ENCODE measurements at regions not wholly inside any gene's neighbourhood (a gene's known extent, or its start where the extent isn't known, plus 50 kb on each side); places are given as distances from the start of the nearest gene placed in this dataset.

DNA sequence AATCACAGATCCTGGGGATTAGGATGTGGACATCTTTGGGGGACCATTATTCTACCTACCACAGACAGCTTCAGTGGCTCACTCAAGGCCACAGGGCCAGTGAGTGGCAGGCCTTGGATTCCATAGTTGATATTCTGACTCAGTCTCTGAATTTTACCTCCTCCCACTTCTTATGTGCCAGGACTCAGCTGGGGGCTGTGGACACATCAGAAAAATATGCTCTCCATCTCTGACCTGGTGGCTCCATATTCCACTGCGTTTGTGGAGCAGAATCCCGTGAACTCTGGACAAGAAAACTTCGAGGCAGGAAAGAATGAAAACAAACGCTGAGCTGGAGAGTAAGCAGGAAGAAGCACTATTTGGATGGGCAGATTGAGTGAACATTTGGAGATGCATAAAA lies 301.8 kb upstream of the MAF start:
- H3K4me3 Mint-ChIP-seq = no peak overlapping the region
- no peaks in the 10 kb centered on the region for H3K27me3 Mint-ChIP-seq
- no peaks in the 10 kb centered on the region for H3K9me3 Mint-ChIP-seq (ENCODE audit: low read depth)
- no peaks in the 10 kb centered on the region for H3K36me3 Mint-ChIP-seq
- H3K27ac Mint-ChIP-seq = no peak overlapping the region
- H3K4me1 Mint-ChIP-seq (ENCODE audit: low read depth) = no peaks in the 10 kb centered on the region

DNA sequence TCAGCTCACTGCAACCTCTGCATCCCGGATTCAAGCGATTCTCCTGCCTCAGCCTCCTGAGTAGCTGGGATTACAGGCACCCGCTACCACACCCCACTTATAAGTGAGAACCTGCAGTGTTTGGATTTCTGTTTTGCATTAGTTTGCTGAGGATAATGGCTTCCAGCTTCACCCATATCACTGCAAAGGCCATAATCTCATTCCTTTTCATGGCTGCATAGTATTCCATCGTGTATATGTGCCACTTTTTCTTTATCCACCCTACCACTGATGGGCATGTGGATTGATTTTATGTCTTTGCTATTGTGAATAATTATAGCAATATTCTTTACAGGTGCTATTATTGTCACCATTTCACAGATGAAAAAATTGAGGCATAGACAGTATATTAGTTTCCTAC lies 301.0 kb upstream of the MAF start:
- Mint-ChIP-seq H3K4me3 (no peak overlapping the region), H3K4me1 (ENCODE audit: low read depth) (no peaks in the 10 kb centered on the region), H3K9me3 (ENCODE audit: low read depth) (no peaks in the 10 kb centered on the region), H3K27ac (no peak overlapping the region), H3K27me3 (no peaks in the 10 kb centered on the region), H3K36me3 (no peaks in the 10 kb centered on the region)

DNA sequence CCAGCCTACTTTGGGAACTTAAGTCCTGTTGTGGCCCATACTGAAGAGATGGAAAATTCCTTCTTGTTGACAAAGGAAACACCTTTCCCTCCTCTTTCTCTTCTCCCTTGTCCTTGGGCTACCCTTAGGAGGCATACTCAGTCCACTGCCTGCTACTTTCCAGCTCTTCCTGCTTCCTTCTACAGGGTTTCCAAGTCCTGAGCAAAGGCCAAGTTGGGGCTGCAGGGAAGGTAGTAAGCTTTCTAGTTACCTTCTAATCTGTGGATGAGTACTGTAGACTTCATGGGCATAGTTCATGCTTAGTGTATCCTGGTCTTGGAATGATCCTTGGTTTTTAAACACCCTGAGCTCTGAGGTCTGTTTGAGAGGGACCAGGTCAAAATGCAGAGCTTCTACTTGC lies 299.2 kb upstream of the MAF start:
- Mint-ChIP-seq H3K27me3 (no peaks in the 10 kb centered on the region), H3K36me3 (no peaks in the 10 kb centered on the region), H3K9me3 (ENCODE audit: low read depth) (no peaks in the 10 kb centered on the region), H3K4me3 (no peak overlapping the region), H3K4me1 (ENCODE audit: low read depth) (no peaks in the 10 kb centered on the region), H3K27ac (no peak overlapping the region)

DNA sequence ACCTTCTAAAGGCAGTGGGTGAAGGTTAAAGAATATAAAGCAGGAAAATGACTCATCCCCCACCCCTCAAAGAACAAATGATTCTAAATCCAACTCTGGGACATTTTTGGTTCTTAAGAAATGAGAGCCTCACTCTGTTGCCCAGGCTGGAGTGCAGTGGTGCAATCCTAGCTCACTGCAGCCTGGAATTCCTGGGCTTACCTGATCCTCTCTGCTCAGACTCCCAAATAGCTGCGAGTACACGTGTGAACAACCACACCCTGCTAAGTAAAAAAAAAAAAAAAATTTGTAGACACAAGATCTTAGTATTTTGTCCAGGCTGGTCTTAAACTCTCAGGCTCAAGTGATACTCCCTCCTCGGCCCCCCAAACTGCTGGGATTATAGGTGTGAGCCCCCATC lies 298.8 kb upstream of the MAF start:
- no peaks in the 10 kb centered on the region for H3K27me3 Mint-ChIP-seq
- no peaks in the 10 kb centered on the region for H3K36me3 Mint-ChIP-seq
- no peak overlapping the region for H3K4me3 Mint-ChIP-seq
- H3K27ac Mint-ChIP-seq = no peak overlapping the region
- H3K4me1 Mint-ChIP-seq (ENCODE audit: low read depth) = no peaks in the 10 kb centered on the region
- H3K9me3 Mint-ChIP-seq (ENCODE audit: low read depth) = no peaks in the 10 kb centered on the region

GRCh38 chr16:79898703-79899102 lies 298.2 kb upstream of the MAF start:
- H3K4me3 Mint-ChIP-seq = no peak overlapping the region
- H3K27ac Mint-ChIP-seq = no peak overlapping the region
- no peaks in the 10 kb centered on the region for H3K9me3 Mint-ChIP-seq (ENCODE audit: low read depth)
- no peaks in the 10 kb centered on the region for H3K27me3 Mint-ChIP-seq
- no peaks in the 10 kb centered on the region for H3K36me3 Mint-ChIP-seq
- H3K4me1 Mint-ChIP-seq (ENCODE audit: low read depth) = no peaks in the 10 kb centered on the region

- H3K4me1 Mint-ChIP-seq (ENCODE audit: low read depth) = no peaks in the 10 kb centered on the region
- H3K4me3 Mint-ChIP-seq = no peak overlapping the region
- H3K36me3 Mint-ChIP-seq = no peaks in the 10 kb centered on the region
- H3K9me3 Mint-ChIP-seq (ENCODE audit: low read depth) = no peaks in the 10 kb centered on the region
- H3K27ac Mint-ChIP-seq = no peak overlapping the region
- no peaks in the 10 kb centered on the region for H3K27me3 Mint-ChIP-seq
Observed at GRCh38 chr16:79897453-79898146, 297.1 kb upstream of the MAF start.

DNA sequence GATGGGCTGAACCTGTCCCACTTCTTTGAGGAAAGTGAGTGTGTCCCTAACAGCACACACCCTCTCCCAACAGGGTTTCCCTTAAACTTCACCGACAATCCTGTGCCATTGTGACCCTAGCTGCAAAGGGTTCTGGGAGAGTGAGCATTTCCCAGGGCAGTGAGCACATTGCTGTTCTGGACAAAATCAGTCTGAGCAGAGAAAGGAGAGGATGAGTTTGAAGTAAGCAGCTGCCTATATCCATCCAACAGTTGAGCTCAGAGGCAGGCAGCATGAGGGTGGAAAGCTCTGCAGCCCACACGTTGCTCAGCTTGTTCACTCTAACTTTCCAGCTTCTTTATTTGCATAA lies 296.5 kb upstream of the MAF start:
- no peaks in the 10 kb centered on the region for H3K36me3 Mint-ChIP-seq
- H3K9me3 Mint-ChIP-seq (ENCODE audit: low read depth) = no peaks in the 10 kb centered on the region
- no peak overlapping the region for H3K27ac Mint-ChIP-seq
- H3K27me3 Mint-ChIP-seq = no peaks in the 10 kb centered on the region
- H3K4me3 Mint-ChIP-seq = no peak overlapping the region
- H3K4me1 Mint-ChIP-seq (ENCODE audit: low read depth) = no peaks in the 10 kb centered on the region

GRCh38 chr16:79895917-79896203 lies 295.3 kb upstream of the MAF start:
- H3K27me3 Mint-ChIP-seq = no peaks in the 10 kb centered on the region
- no peaks in the 10 kb centered on the region for H3K9me3 Mint-ChIP-seq (ENCODE audit: low read depth)
- H3K4me3 Mint-ChIP-seq = no peak overlapping the region
- H3K4me1 Mint-ChIP-seq (ENCODE audit: low read depth) = no peaks in the 10 kb centered on the region
- H3K36me3 Mint-ChIP-seq = no peaks in the 10 kb centered on the region
- no peak overlapping the region for H3K27ac Mint-ChIP-seq

- H3K4me3 Mint-ChIP-seq = no peak overlapping the region
- H3K27me3 Mint-ChIP-seq = no peaks in the 10 kb centered on the region
- H3K9me3 Mint-ChIP-seq (ENCODE audit: low read depth) = no peaks in the 10 kb centered on the region
- H3K36me3 Mint-ChIP-seq = no peaks in the 10 kb centered on the region
- H3K27ac Mint-ChIP-seq = no peak overlapping the region
- H3K4me1 Mint-ChIP-seq (ENCODE audit: low read depth) = no peaks in the 10 kb centered on the region
Observed at GRCh38 chr16:79895053-79895916, 294.7 kb upstream of the MAF start.

GRCh38 chr16:79893445-79893844 lies 292.9 kb upstream of the MAF start:
- no peaks in the 10 kb centered on the region for H3K9me3 Mint-ChIP-seq (ENCODE audit: low read depth)
- H3K27me3 Mint-ChIP-seq = no peaks in the 10 kb centered on the region
- no peaks in the 10 kb centered on the region for H3K36me3 Mint-ChIP-seq
- H3K4me1 Mint-ChIP-seq (ENCODE audit: low read depth) = no peaks in the 10 kb centered on the region
- H3K4me3 Mint-ChIP-seq = no peak overlapping the region
- no peak overlapping the region for H3K27ac Mint-ChIP-seq

GRCh38 chr16:79892278-79892677 lies 291.7 kb upstream of the MAF start:
- Mint-ChIP-seq H3K9me3 (ENCODE audit: low read depth) (no peaks in the 10 kb centered on the region), H3K4me3 (no peak overlapping the region)

DNA sequence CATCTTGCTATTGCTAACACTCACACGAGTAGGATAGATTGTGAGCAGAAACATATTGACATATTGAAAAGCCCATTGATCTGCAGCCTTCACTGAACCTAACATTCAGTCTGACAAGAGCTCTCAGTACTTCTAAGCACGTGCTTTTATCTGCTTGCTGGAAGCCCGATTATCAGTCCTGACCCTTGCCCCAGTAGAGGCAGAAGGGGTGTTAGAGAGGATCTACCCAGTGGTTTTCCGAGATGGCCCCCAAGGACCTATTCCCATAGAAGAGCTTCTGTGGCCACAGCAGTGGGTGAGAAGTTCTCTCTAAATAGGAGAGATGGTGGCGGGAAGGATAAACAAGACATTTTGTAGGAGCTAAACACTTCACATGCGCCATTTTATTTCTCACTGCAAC lies 290.9 kb upstream of the MAF start:
- Mint-ChIP-seq H3K4me1 (ENCODE audit: low read depth) (no peaks in the 10 kb centered on the region), H3K9me3 (ENCODE audit: low read depth) (no peaks in the 10 kb centered on the region), H3K36me3 (no peaks in the 10 kb centered on the region), H3K27ac (no peak overlapping the region), H3K4me3 (no peak overlapping the region), H3K27me3 (no peaks in the 10 kb centered on the region)

More at GRCh38 chr16:79892278-79892677, 291.7 kb upstream of the MAF start:
- Mint-ChIP-seq H3K27me3 (no peaks in the 10 kb centered on the region), H3K36me3 (no peaks in the 10 kb centered on the region), H3K4me1 (ENCODE audit: low read depth) (no peaks in the 10 kb centered on the region), H3K27ac (no peak overlapping the region)

DNA sequence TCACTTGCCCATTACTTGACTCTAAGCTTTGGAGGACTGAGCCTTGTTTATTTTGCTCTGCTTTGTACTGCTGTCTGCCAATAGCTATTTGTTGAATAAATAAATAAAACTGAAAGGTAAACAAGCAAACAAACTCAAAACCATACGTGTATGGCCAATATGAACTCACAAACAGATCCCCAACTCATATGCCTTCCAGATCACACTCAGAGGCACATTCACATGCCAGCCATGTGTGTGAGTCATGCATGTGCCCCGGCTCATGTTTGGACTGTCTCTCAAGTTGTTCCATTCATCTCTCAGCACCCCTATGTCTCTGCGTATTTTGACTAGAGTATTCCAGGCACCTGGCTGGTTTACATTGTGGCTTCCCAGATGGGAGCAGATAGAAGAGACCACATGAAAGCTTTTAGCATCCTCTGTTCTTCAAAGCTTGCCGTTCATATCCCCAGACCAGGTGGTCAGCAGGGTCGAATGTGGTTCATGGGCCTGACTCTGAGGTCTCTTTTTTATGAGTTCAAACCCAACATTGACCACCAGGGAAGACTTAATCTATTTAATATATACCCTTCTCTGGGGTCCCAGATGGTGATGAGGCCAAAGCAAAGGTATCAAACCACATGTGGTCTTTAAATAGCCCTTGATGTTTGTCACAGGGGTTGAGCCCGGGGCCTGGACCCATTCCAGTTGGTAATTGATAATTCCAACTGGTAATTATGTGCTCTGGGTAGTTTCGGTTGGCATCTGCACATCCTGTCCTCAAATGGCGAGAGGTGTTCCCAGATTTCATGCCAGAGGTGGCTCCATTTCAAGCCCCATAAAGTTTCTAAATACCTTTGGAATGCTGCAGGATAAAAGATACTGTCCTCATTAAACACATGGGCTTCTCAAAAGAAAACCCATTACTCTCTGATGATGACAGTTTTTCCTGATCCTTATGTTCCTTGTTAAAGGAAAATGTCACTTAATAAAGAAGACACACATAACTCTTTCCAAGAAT lies 287.3 kb upstream of the MAF start:
- Mint-ChIP-seq H3K9me3 (ENCODE audit: low read depth) (no peaks in the 10 kb centered on the region), H3K36me3 (no peaks in the 10 kb centered on the region), H3K27ac (no peak overlapping the region), H3K4me1 (ENCODE audit: low read depth) (no peaks in the 10 kb centered on the region), H3K27me3 (no peaks in the 10 kb centered on the region), H3K4me3 (no peak overlapping the region)

DNA sequence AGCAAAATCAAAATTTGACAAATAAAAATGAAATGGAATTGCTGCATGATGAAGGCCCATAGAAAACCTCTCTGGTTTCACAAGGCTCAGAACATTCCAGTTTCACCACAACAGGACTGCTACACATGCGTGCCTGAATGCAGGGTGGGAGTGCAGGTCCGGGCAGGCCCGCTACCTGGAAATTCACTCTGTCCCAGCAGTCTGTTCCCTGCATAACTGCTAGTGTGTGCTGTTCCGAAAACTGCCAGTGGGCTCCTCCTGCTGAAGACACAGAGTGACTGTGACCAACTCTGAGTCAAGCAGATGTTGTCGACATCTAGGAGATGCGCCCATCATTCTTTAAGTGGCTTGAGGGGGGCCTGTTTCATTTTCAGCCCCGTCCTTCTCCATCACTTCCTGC lies 284.8 kb upstream of the MAF start:
- Mint-ChIP-seq H3K27ac (no peak overlapping the region), H3K9me3 (ENCODE audit: low read depth) (no peaks in the 10 kb centered on the region), H3K27me3 (no peaks in the 10 kb centered on the region), H3K4me1 (ENCODE audit: low read depth) (no peaks in the 10 kb centered on the region), H3K36me3 (no peaks in the 10 kb centered on the region), H3K4me3 (no peak overlapping the region)

DNA sequence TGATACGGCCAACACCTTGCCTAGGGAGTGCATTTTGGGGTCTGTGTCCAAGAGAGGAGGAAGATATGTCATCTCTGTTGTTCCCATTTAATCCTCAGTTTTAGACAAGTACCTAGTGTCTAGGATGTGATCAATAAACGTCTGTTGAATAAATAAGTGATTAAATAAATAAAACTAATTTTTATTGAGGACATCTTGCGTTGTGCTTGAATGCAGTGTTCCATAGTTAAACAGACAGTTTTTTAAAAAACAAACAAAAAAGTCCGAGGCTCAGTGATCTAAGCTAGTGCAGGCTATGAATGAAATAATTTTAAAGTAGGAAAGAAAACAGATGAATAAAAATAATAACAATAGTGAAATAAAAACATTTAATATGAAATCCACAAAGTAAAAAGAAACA lies 283.0 kb upstream of the MAF start:
- no peaks in the 10 kb centered on the region for H3K9me3 Mint-ChIP-seq (ENCODE audit: low read depth)
- H3K27me3 Mint-ChIP-seq = no peaks in the 10 kb centered on the region
- H3K36me3 Mint-ChIP-seq = no peaks in the 10 kb centered on the region
- no peak overlapping the region for H3K4me3 Mint-ChIP-seq
- no peaks in the 10 kb centered on the region for H3K4me1 Mint-ChIP-seq (ENCODE audit: low read depth)
- no peak overlapping the region for H3K27ac Mint-ChIP-seq
